T-helper 2 cell treated with Interferon-gamma antibody and Interleukin-4, amounts not matched to agents 100 ng/mL and 5 ng/mL, for 36 hours (primary cell): ENCODE measurements at regions not wholly inside any gene's neighbourhood (a gene's known extent, or its start where the extent isn't known, plus 50 kb on each side); places are given as distances from the start of the nearest gene placed in this dataset.

Source experiments
- intact Hi-C: fragments of 100-400 bp; cut with micrococcal nuclease; formaldehyde crosslinking; loops from one replicate; pipeline ENCODE4 v1.15.1; 2023

- intact Hi-C loops = no loop called here
Observed at GRCh38 chr12:107271523-107271922, 178.2 kb upstream of the CRY1 start.

GRCh38 chr12:107275530-107275929 lies 182.2 kb upstream of the CRY1 start:
- intact Hi-C loops = no loop called here

- intact Hi-C loops = no loop called here
Observed at GRCh38 chr12:107277855-107278254, 184.5 kb upstream of the CRY1 start.

GRCh38 chr12:107282628-107283027 lies 189.3 kb upstream of the CRY1 start:
- intact Hi-C loops = no loop called here

GRCh38 chr12:107283652-107284051 lies 190.3 kb upstream of the CRY1 start:
- intact Hi-C loops = no loop called here

GRCh38 chr12:107284692-107285091 lies 191.3 kb upstream of the CRY1 start:
- intact Hi-C loops = loop anchor here (5.0 kb wide), 1 partner anchor 38 kb away; no protein-coding TSS in a partner anchor

- intact Hi-C loops = loop anchor here (5.0 kb wide), 1 partner anchor 35 kb away; no protein-coding TSS in a partner anchor
Observed at GRCh38 chr12:107287436-107288413, 194.4 kb upstream of the CRY1 start.

- intact Hi-C loops = loop anchor here (5.0 kb wide), 1 partner anchor 34 kb away; no protein-coding TSS in a partner anchor
Observed at GRCh38 chr12:107288414-107289127, 195.2 kb upstream of the CRY1 start.

- intact Hi-C loops = no loop called here
Observed at GRCh38 chr12:107291018-107291417, 197.7 kb upstream of the CRY1 start.

- intact Hi-C loops = no loop called here
Observed at GRCh38 chr12:107296681-107297089, 203.3 kb upstream of the CRY1 start.

- intact Hi-C loops = no loop called here
Observed at GRCh38 chr12:107302649-107303341, 209.4 kb upstream of the CRY1 start.

GRCh38 chr12:107304588-107305532 lies 211.5 kb upstream of the CRY1 start:
- intact Hi-C loops = no loop called here

GRCh38 chr12:107306141-107306659 lies 212.9 kb upstream of the CRY1 start:
- intact Hi-C loops = no loop called here

- intact Hi-C loops = no loop called here
Observed at GRCh38 chr12:107308310-107308709, 215.0 kb upstream of the CRY1 start.

- intact Hi-C loops = no loop called here
Observed at GRCh38 chr12:107309020-107309419, 215.7 kb upstream of the CRY1 start.

GRCh38 chr12:107310621-107311020 lies 217.3 kb upstream of the CRY1 start:
- intact Hi-C loops = loop anchor here (10.0 kb wide), 1 partner anchor 1324 kb away; the partner anchor contains the start of gene SELPLG

- intact Hi-C loops = loop anchor here (10.0 kb wide), 1 partner anchor 1323 kb away; the partner anchor contains the start of gene SELPLG
Observed at GRCh38 chr12:107311682-107312081, 218.3 kb upstream of the CRY1 start.

- intact Hi-C loops = loop anchor here (1.0 to 10.0 kb wide), 3 partner anchors 84 to 1317 kb away; partner anchors contain the start of genes CRY1 and SELPLG
Observed at GRCh38 chr12:107317751-107318555, 224.6 kb upstream of the CRY1 start.

- intact Hi-C loops = loop anchor here (1.0 to 10.0 kb wide), 3 partner anchors 84 to 1316 kb away; partner anchors contain the start of genes CRY1 and SELPLG
Observed at GRCh38 chr12:107318556-107318805, 225.1 kb upstream of the CRY1 start.
